HG03558 (cell line): ENCODE measurements at regions not wholly inside any gene's neighbourhood (a gene's known extent, or its start where the extent isn't known, plus 50 kb on each side); places are given as distances from the start of the nearest gene placed in this dataset.

Source experiments
- ATAC-seq: cut with Tn5 transposase; IDR thresholded peaks from one replicate; pipeline ENCODE4 v1.9.1; 2021; ENCODE audit warnings: moderate number of reproducible peaks; ENCODE audit not compliant: unreplicated experiment; ENCODE audit errors: extremely low read depth

DNA sequence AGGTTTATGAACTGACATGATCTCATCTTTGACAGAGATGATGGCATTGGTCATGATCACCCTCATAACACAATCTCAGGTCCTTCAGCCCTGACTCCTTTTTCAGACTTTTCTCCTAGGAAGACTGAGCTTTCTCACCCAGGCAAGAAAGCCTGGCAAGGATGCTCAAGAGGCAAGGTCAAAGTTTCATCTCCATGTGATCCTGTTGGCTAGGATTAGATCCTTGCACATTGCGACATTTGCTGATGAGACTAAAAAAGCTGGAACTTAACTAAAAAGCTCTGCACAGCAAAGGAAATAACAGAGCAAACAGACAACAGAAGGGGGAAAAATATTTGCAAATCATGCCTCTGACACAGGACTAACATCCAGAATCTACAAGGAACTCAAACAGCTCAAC lies 444.1 kb upstream of the PSMD7 start:
- ATAC-seq = no peak

DNA sequence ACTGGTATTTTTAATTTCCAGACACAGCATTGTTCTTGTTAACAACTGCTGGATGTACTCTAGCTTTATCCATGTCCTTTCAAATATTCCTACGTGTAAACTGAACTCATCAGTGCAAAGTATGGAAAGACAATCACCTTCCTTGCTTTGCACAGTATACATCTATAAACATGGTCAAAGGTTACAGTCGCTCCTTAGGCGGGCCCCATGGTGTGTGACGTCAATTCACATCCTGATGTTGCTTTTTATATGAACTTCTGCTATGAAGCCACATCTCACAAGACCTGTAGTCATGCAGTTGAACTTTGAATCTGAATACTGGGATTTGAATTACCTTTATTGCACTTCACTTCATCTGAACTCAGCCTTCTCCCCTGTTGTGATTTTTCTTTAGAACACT lies 447.6 kb upstream of the PSMD7 start:
- no peak for ATAC-seq

DNA sequence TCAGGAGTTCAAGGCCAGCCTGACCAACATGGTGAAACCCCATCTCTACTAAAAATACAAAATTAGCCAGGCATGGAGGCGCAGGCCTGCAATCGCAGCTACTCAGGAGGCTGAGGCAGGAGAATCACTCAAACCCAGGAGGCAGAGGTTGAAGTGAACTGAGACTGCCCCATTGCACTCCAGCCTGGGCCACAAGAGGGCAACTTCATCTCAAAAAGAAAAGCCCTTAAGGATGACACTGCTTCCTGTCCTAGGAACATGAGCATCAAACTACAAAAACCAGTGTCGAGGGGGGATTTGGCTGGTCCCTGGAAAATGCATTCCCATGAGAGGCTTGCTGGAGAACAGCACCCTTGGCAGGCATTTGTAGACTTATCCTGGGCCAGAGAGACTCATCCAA lies 449.5 kb upstream of the PSMD7 start:
- no peak for ATAC-seq

DNA sequence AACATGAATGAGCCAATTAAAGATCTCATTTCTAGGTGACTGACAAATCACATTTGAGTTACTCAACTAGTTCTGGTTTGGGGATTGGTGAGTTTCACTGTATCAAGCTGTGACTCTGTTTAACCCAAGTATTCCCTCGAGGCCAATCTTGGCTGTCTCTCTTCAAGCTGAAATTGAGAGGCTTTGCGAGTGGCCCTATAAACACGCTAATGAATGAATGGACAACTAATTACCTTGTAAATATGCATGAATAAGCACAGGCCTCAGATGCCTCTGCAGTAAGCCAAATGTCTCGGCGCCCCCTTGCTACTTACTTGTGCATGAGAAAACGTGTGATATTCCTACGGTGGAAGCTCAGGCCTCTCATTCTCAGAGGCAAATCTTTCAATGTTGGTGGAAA lies 450.3 kb upstream of the PSMD7 start:
- ATAC-seq = no peak

DNA sequence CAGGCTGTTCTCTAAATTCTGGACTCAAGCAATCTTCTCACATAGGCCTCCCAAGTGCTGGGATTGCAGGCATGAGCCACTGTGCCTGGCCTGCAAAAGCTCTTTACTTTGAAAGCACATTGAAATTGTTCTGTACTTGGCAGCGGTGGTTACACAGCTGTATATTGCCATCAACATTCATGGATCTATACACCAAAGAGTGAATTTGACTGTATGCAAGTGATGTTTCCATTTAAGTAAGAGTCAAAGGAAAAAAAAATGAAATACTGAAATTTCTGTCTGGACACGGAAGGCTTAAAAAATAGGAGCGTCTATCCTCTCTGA lies 450.6 kb upstream of the PSMD7 start:
- ATAC-seq = no peak

DNA sequence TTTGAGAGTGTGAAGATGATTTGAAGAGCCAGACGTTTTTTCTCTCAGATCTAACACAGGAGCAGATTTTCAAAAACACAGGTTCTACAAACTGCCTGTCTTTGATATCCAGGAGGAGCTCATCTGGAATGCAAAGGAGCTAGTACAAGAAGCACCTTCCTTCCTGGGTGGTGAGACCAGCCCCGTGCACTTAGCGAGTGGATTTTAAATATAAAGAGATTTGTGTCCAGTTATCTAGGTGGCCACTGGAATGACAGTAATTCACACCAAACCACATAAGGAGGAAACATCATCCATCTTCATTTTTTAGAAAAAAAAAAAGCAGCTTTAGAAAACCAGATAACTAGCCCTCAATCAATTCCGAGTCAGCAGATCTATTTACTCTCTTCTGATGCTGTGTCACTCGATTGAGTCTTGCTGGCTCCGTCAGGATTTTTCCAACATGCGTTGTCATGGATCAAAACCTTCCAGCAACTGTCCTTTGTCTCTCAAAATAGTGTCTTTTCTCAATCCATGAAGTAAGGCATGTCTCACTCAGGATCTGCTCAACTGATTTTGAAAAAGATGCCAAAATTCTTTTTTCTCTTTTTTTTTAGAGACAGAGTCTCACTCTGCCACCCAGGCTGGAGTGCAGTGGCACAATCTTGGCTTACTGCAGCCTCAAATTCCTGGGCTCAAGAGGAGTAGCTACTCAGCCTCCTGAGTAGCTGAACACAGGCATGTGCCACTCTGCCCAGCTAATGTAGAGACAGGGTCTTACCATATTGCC lies 451.2 kb upstream of the PSMD7 start:
- ATAC-seq = no peak

DNA sequence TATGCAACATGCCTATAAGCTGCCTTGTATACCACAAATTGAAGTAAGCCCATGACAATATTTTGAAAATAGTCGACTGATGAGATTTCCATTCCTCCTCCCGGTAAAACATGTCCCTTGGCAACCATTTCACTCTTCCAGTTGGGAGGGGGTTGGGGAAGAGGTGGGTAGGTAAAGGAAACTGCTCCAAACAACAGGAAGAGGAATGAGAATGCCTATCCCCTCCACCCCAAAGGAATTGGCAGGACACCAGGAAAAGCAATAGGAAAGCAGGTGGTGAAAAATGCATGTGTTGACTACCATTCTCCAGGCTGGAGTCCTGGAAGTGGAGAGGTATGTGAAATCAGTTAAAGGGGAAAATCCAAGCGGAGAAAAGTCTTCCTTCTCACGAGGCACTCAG lies 455.9 kb upstream of the PSMD7 start:
- ATAC-seq = no peak

DNA sequence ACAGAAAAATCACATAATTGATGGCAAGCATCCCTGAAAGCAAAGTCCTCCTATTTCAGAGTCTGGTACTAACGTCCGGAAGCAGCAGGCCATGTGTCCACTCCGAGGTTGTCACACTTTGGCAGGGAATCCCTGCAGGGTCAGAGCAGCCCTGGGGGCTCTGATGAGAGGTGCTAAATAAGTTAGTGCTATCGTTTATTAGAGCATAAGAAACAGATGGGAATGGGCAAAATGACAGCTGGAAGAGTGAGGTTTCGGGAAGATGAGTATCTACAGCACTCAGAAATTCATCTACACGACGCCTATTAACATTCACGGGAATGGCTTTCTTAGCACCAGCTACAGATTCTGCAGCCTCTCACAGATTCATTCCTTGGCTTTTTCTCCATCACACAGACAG lies 465.4 kb upstream of the PSMD7 start:
- ATAC-seq = no peak

DNA sequence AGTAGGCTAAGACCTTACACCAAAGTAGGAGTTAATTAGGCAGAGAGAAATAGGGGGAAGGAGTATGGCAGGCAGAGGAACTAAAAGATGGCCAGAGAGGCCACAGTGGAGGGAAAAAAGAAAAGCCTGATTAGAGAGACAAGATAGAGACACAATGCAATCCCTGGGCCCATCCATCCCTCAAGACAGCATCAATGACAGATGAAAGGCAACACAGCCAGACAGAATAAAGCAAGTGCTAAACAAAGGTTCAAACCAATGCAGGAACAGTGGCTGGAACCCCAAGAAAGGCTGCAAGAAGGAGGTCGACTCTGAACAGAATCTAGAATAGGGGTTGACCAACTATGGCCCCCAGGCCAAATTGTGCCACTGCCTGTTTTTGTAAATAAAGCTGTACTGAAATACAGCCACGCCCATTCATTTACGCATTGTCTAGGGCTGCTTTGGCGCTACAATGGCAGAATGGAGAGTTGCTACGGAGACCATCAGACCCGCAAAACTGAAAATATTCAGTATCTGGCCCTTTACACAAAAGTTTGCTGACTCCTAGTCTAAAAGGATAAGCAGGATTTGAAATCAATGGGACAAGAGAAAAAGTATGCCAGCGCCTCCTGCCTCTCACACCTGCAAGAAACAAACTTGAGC lies 473.3 kb upstream of the PSMD7 start:
- no peak for ATAC-seq

DNA sequence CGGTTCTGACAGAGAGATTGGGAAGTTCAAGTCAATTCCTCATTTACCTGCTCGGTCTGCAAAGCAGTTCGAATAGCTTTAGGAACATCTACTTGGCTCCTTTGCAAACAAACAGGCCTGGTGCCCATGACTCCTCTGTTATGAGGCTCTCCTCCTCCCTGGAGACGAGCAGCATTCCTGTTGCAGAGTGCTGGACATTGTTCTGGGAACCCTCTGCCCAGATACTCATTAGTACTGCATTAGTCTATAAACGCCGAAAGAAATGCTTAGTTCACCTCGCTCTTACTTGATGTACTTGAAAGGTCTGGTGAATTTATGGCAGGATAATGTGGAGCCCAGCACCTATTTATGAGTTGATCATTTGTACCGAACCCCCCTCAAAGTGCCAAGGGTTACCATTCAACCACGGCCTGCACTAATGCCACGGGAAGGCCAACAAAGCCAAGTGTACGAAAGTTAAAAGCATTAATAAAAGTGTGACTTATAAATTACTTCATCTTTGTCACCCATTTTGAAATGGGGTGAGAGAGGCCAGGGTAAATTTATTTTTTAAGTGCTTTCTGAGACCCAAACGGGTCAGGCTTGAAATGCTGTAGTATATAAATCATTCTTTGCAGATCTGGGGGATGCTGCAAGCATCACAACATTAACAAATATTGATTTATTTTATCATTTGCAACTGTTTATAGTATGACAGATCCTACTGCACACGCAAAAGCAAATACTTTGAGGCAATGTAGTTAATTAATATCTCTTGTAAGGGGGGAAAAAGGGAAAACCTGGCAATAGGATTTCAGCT lies 478.9 kb upstream of the PSMD7 start:
- ATAC-seq = no peak

DNA sequence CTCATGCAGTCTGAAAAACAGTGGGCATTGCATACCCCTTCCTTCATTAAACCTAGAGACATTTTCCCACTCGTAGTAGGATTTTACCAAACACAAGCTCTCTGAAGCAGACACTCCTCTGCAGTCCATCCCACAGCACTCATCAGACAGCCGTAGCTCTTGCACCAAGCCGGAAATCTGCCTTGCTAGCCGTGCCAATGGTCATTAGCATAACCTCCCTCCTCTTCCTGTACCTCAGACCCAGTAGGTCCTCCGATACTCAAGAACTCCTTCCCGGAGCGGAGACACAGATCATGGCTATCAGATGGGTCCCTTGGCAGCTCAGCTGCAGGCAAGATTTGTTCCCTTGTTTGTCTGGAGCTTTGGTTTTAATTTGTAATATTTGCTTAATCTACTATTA lies 483.1 kb upstream of the PSMD7 start:
- no peak for ATAC-seq

DNA sequence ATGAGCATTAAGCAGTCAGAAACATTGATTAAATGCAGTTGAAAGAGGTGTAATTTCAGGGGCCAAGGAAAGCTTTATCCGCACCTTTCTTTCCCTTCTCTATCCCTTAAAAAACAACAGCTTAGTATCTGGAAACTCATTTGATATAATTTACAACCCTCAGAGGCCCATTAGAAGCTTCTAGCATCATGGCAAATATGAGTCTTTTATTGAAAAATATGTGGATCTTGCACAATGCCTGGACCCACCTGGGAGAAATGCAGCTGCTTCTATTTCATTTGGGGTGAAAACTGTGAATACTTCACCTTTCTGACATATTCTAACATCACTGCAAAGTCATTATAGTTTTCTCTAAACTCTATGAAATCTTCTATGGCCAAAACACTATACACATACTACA lies 492.2 kb upstream of the PSMD7 start:
- no peak for ATAC-seq

DNA sequence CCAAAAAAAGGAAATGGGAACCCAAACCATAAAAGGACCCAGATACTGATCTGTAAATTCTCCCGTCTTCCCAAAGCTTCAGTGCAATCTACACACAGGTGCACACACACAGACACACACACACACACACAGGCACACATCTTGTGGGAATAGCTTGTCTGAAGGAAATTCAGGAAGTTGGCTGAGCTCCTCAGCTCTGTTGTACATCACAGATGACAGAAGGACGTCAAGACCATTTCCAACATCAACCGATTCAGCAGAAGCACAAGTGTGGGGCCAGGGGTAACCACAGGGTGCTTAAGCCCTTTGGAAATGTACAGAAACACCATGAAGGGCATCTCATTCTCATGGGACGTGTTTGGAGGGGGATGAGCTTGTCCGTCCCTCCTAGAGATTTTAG lies 498.1 kb upstream of the PSMD7 start:
- ATAC-seq = no peak

DNA sequence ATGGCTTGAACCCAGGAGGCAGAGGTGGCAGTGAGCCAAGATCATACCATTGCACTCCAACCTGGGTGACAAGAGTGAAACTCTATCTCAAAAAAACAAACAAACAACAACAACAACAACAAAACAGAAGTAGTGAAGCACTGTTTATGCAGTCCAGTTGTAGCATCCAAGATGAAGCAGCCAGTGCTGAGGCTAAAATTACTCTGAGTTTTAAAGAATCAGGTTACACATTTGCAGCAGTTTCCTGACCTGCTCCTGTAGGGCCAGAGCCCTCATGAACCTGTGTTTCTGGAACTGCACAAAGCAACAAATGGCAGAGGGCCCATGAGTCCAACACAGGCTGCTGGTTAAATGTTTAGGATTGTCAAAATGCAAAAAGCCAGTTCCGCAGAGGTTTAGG lies 499.5 kb upstream of the PSMD7 start:
- no peak for ATAC-seq

DNA sequence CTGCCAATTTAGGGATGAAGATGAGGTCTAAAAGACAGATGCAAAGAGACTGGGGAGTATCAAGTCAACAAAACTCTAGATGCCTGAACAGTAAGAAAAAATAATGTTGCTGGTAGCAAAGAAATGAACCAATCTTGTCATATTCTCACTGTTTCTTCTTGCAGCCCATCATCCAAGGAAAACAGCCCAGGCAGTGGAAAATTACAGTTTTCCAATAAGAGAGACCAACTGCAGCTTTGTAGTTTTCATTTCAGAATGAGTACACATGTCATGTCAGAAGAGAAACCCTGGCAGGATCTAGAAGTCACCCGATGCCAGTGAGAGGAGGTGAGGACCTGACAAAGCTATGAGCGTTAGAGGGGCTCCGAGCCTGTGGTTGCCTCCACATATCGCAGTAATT lies 500.4 kb upstream of the PSMD7 start:
- no peak for ATAC-seq

DNA sequence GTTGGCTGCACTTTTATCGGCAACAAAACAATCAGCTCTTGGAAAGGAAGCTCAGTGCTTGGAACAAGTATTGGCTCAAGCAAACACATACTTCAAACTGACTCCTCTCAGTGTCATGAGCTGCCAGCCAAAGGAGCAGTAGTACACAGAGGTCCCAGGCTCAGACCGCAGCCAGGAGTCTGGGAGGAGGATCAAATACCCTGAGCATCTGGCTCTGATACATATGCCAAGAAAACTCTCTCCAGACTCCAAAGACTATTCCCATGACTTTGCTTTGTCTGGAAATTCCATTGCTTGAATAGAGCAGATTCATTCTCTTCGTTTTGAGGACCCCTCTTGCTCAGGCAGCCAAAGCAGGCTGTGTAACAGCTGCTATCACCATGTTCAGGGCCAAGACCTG lies 501.6 kb upstream of the PSMD7 start:
- no peak for ATAC-seq

DNA sequence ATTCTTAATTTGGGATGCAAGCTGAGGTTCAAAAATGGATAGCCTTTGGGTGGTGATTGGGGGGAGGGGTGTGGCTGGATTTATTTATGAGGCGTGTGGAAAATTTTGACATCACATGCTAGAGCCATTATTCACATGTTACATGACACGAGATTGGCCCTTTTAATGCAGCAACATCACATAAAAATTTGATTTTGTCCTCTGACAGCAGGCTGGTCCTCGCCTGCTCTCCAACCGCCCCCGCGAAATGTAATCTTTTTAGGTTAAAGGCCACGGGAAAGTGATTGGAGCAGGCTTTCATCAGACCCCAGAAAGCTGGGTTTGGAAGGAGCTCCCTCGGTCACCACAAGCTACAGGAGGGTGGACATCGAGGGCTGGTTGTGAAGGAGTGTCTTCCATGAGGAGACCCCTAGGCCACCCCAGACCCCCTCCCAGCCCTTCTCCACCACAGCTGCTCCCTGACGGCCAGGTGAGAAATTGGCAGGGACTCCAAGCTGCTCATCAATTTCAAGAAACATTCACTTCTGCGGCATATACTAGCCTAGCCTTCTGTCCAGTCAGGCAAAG lies 502.7 kb upstream of the PSMD7 start:
- no peak for ATAC-seq

DNA sequence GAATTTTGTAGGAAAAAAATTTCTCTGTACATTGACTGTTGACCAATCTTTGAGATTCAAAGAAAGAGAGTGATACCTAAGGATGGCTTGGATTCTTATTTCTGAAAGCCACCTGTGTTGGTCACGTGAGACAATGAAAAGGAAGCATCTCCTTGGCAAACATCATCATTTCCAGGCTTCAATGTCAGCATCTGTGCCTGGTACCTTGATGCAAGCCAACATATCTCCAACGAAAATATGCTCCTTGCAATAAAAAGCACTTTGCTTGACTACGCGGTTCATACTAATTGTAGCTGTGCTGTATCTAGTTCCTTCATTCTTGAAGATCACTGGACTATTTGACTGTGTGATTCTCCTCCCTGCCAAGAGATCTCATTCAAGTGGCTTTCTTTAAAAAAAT lies 503.4 kb upstream of the PSMD7 start:
- no peak for ATAC-seq

DNA sequence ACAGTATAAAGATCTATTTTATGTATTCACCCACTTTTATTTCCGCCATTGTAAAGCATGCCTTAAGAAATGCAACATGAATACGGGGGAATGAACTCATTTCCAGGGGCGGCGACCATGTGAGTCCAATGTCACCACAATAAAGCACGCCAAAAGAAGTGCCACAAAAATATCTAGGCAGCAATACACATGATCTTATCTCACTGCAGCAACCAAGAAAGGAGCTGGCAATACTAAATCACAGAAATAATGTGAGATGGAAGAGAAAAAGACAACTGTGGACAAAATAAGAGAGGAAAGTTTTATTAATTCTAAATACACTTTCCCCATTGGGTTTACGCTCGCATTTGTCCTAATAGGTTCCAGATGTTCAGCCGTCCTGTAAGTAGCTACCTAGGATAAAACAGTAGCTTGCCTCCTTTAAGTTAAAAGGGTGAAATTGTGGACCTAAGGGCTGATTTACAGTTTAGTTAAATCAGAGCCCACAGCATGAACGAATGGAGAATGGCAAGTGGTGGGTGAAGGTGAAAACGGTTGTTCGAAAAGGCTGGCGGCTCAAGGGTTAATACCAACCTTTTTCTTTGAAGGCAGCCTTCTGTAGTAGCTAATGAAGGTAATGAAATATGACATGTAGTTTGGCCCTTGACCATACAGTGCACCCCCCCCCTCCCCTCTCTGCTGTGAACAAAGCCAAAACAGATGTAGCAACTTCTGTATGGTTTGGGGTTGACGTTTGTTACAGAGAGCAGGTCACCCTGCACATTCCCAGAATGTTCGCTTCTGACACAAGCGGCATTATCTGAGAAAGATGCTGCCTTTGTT lies 504.2 kb upstream of the PSMD7 start:
- ATAC-seq = no peak

DNA sequence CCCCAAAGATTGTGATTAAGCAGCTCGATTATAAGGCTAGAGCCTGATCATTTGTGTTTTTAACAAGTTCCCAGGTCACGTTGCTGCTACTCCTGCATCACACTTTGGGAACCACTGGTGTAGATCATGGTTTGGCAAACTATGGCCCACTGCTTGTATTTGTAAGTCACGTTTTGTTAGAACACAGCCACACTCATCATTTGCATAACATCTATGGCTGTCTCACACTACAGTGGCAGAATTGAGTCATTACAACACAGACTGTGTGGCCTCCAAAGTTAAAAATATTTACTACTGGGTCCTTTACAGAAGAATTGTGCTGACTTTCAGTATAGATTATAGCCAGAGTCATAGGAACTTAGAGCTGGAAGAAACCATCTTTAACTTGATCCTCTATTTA lies 515.3 kb upstream of the PSMD7 start:
- ATAC-seq = no peak
